SH-SY5Y (cell line): ENCODE measurements at regions not wholly inside any gene's neighbourhood (a gene's known extent, or its start where the extent isn't known, plus 50 kb on each side); places are given as distances from the start of the nearest gene placed in this dataset.

ENCODE experiments used
- GATA2 ChIP-seq: IDR thresholded peaks from 2 replicates; pipeline ENCODE4 v1.6.1; 2011; ENCODE audit warnings: mild to moderate bottlenecking, low read depth, low read length
- GATA3 ChIP-seq: IDR thresholded peaks from 2 replicates; pipeline ENCODE4 v1.6.1; 2011; ENCODE audit warnings: low read depth, mild to moderate bottlenecking, low read length, moderate library complexity

DNA sequence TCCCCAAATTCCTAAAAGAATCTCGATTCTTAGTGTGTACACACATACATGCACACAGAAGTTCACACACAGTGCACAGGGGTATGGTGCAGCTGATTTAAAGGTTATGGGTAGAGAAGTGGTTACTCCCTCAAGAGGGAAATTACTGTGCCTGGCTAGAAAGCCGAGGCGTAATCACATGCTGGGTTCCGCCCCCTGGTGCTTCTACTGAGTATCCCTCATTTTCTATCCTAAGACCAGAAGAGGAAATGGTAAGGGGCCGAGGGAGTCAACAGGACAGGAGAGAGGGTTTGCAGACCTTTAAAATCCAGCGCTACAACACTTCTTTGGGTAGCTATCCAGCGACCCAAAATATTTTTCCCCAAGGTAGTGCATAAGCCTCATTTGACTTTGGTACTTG is 147.3 kb upstream of the TMEM196 start:
- TF ChIP-seq GATA2 (no peak), GATA3 (no peak)
